ENCODE measurements at regions not wholly inside any gene's neighbourhood (a gene's known extent, or its start where the extent isn't known, plus 50 kb on each side); places are given as distances from the start of the nearest gene placed in this dataset.
"Not testable (repeated sequence)": the region's sequence is repeated elsewhere in the genome, so short reads cannot be mapped to it uniquely, and the experiment has no call there.

GRCh38 chr18:49720944-49721343 lies 92.4 kb downstream of the ACAA2 start:
- not testable (repeated sequence) for H3K9ac ChIP-seq (ENCODE audit: low read depth in 1 of 2, low read length in 2 of 2); H3K9me3 ChIP-seq (ENCODE audit: control insufficient read depth in 4 of 4, low read length in 3 of 4); H3K4me3 ChIP-seq (ENCODE audit: low read depth in 1 of 3, low read length in 3 of 3); H3K27ac ChIP-seq (ENCODE audit: low read depth in 1 of 2, low read length in 2 of 2); H3K27me3 ChIP-seq (ENCODE audit: control insufficient read depth in 4 of 4, insufficient read depth in 4 of 4, low read length in 3 of 4); H3K4me1 ChIP-seq (ENCODE audit: control insufficient read depth in 4 of 4, insufficient read depth in 4 of 4, low read length in 3 of 4); DNase-seq (ENCODE audit: low spot score); H3K36me3 ChIP-seq (ENCODE audit: control insufficient read depth in 4 of 4, insufficient read depth in 3 of 4, low read depth in 1 of 4, low read length in 3 of 4)
- 91% methylated on average over 3 of the region's 3 CpGs for WGBS

- DNase-seq (ENCODE audit: low spot score) = no peak
- H3K36me3 ChIP-seq (ENCODE audit: control insufficient read depth in 4 of 4, insufficient read depth in 3 of 4, low read depth in 1 of 4, low read length in 3 of 4) = no peaks in the 10 kb centered on the region
- H3K4me1 ChIP-seq (ENCODE audit: control insufficient read depth in 4 of 4, insufficient read depth in 4 of 4, low read length in 3 of 4) = no peaks in the 10 kb centered on the region
- no peak overlapping the region for H3K9ac ChIP-seq (ENCODE audit: low read depth in 1 of 2, low read length in 2 of 2)
- H3K9me3 ChIP-seq (ENCODE audit: control insufficient read depth in 4 of 4, low read length in 3 of 4) = no peaks in the 10 kb centered on the region
- H3K27ac ChIP-seq (ENCODE audit: low read depth in 1 of 2, low read length in 2 of 2) = no peak overlapping the region
- TF ChIP-seq REST (IDR thresholded peaks at IDR 0.05) (no peak), NR2F2 (IDR thresholded peaks at IDR 0.05) (no peak)
- no peaks in the 10 kb centered on the region for H3K27me3 ChIP-seq (ENCODE audit: control insufficient read depth in 4 of 4, insufficient read depth in 4 of 4, low read length in 3 of 4)
- no peak overlapping the region for H3K4me3 ChIP-seq (ENCODE audit: low read depth in 1 of 3, low read length in 3 of 3)
- WGBS = 91% methylated on average over 3 of the region's 3 CpGs
These were observed 95.7 kb downstream of the ACAA2 start for GRCh38 chr18:49717617-49718016.

- H3K9ac ChIP-seq (ENCODE audit: low read depth in 1 of 2, low read length in 2 of 2) = no peak overlapping the region
- DNase-seq (ENCODE audit: low spot score) = no peak
- no peaks in the 10 kb centered on the region for H3K4me1 ChIP-seq (ENCODE audit: control insufficient read depth in 4 of 4, insufficient read depth in 4 of 4, low read length in 3 of 4)
- no peak for TF ChIP-seq TAF1 (conservative IDR thresholded peaks at IDR 0.05)
- TF ChIP-seq NR2F2 (IDR thresholded peaks at IDR 0.05) = no peak
- no peak for TF ChIP-seq YY1 (IDR thresholded peaks at IDR 0.05)
- no peak for TF ChIP-seq RXRA (IDR thresholded peaks at IDR 0.05)
- no peak for TF ChIP-seq EGR1 (IDR thresholded peaks at IDR 0.05; ENCODE audit: low read depth in 2 of 2)
- H3K4me3 ChIP-seq (ENCODE audit: low read depth in 1 of 3, low read length in 3 of 3) = no peak overlapping the region
- no peak overlapping the region for H3K27ac ChIP-seq (ENCODE audit: low read depth in 1 of 2, low read length in 2 of 2)
- WGBS = 75% methylated on average over 6 of the region's 6 CpGs
- H3K36me3 ChIP-seq (ENCODE audit: control insufficient read depth in 4 of 4, insufficient read depth in 3 of 4, low read depth in 1 of 4, low read length in 3 of 4) = no peaks in the 10 kb centered on the region
- H3K27me3 ChIP-seq (ENCODE audit: control insufficient read depth in 4 of 4, insufficient read depth in 4 of 4, low read length in 3 of 4) = no peaks in the 10 kb centered on the region
- no peaks in the 10 kb centered on the region for H3K9me3 ChIP-seq (ENCODE audit: control insufficient read depth in 4 of 4, low read length in 3 of 4)
These were observed 97.3 kb downstream of the ACAA2 start for GRCh38 chr18:49716035-49716434.

- Histone ChIP-seq H3K4me1 (ENCODE audit: control insufficient read depth in 4 of 4, insufficient read depth in 4 of 4, low read length in 3 of 4) (no peaks in the 10 kb centered on the region), H3K27ac (ENCODE audit: low read depth in 1 of 2, low read length in 2 of 2) (no peak overlapping the region), H3K9ac (ENCODE audit: low read depth in 1 of 2, low read length in 2 of 2) (no peak overlapping the region), H3K4me3 (ENCODE audit: low read depth in 1 of 3, low read length in 3 of 3) (no peak overlapping the region), H3K36me3 (ENCODE audit: control insufficient read depth in 4 of 4, insufficient read depth in 3 of 4, low read depth in 1 of 4, low read length in 3 of 4) (no peaks in the 10 kb centered on the region), H3K27me3 (ENCODE audit: control insufficient read depth in 4 of 4, insufficient read depth in 4 of 4, low read length in 3 of 4) (no peaks in the 10 kb centered on the region), H3K9me3 (ENCODE audit: control insufficient read depth in 4 of 4, low read length in 3 of 4) (no peaks in the 10 kb centered on the region)
- WGBS = 64% methylated on average over 2 of the region's 2 CpGs
- no peak for DNase-seq (ENCODE audit: low spot score)
- no peak for TF ChIP-seq ATF3 (IDR thresholded peaks at IDR 0.05)
These were observed 104.0 kb downstream of the ACAA2 start for GRCh38 chr18:49709347-49709690.
